OCI-LY3 (cell line): ENCODE measurements at regions not wholly inside any gene's neighbourhood (a gene's known extent, or its start where the extent isn't known, plus 50 kb on each side); places are given as distances from the start of the nearest gene placed in this dataset.

Source experiments
- H2AFZ ChIP-seq: fragments of 200-600, 300-600 bp; shearing (Covaris generic); 2 replicates; pipeline ENCODE4 v1.6.0; 2014; ENCODE audit warnings: antibody characterized with exemption, low read depth, low read length
- H3K27ac ChIP-seq: fragments of 200-600, 300-600 bp; sonication (generic); 2 replicates; pipeline ENCODE4 v1.5.1; 2014; ENCODE audit warnings: mild to moderate bottlenecking, low read length, moderate library complexity, mixed read lengths
- H3K27me3 ChIP-seq: fragments of 200-600, 300-600 bp; sonication (generic); 2 replicates; pipeline ENCODE4 v1.6.1; 2014; ENCODE audit warnings: low read depth, low read length, mixed read lengths
- H3K36me3 ChIP-seq: fragments of 200-600, 300-600 bp; sonication (generic); replicated peaks from 2 replicates; pipeline ENCODE3; 2014; ENCODE audit warnings: low read depth, low read length, mixed read lengths
- H3K4me1 ChIP-seq: fragments of 300-600, 200-600 bp; sonication (generic); 2 replicates; pipeline ENCODE4 v1.6.1; 2014; ENCODE audit warnings: low read length, mixed read lengths
- H3K4me2 ChIP-seq: fragments of 200-600, 300-600 bp; sonication (generic); 2 replicates; pipeline ENCODE4 v1.6.1; 2014; ENCODE audit warnings: low read length, mixed read lengths
- H3K4me3 ChIP-seq: fragments of 300-600, 200-600 bp; sonication (generic); 2 replicates; pipeline ENCODE4 v1.5.1; 2014; ENCODE audit warnings: antibody characterized with exemption, mild to moderate bottlenecking, low read length, moderate library complexity
- H3K79me2 ChIP-seq: fragments of 300-600, 200-600 bp; shearing (Covaris generic); 2 replicates; pipeline ENCODE4 v1.6.1; 2014; ENCODE audit warnings: mild to moderate bottlenecking, low read length, mixed read lengths
- H3K9ac ChIP-seq: fragments of 300-600, 200-600 bp; shearing (Covaris generic); 2 replicates; pipeline ENCODE4 v1.6.0; 2014; ENCODE audit warnings: mild to moderate bottlenecking, low read length, moderate library complexity
- H3K9me3 ChIP-seq: fragments of 200-600, 300-600 bp; shearing (Covaris generic); 2 replicates; pipeline ENCODE4 v1.6.1; 2014; ENCODE audit warnings: low read length, mixed read lengths; ENCODE audit not compliant: insufficient read depth
- H4K20me1 ChIP-seq: fragments of 200-600, 300-600 bp; sonication (generic); 2 replicates; pipeline ENCODE4 v1.6.1; 2016; ENCODE audit warnings: low read length, mixed read lengths; ENCODE audit not compliant: insufficient read depth
- EZH2phosphoT487 ChIP-seq: fragments of 200-600 bp; shearing (Covaris generic); IDR thresholded peaks from 2 replicates; pipeline ENCODE4 v1.6.1; 2018; ENCODE audit warnings: antibody characterized with exemption, mixed run types, low read depth
- TF ChIP-seq, protein P1 (sequence below): fragments of 200-600, 300-600 bp; sonication (generic); IDR thresholded peaks from 2 replicates; pipeline ENCODE4 v1.5.1; 2014; ENCODE audit warnings: antibody characterized with exemption, low read length, low read depth

DNA sequence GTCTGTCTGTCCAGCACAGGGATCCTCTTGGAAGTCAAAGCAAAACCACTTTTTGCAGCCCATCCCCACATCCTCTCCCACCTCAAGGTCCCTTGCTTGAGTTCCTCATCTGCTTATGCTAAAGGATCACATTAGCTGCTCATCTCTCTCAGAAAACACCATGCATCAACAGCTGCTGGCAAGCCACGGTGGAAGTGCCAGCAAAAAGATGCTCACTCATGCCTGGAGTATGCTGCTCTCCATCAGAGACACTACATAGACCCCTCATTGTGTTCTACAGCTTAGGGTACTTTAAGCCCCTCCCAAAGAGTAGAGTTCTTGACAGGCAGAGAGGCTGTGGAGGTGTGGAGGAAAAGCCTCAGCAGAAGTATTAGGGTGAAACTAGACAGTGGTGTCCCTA lies 94.6 kb upstream of the COL8A1 start:
- Histone ChIP-seq H3K4me1 (peaks cover 6% of the 10 kb centered on the region; the same call in 1 of the 2 replicates), H2AFZ (no peak overlapping the region), H3K9ac (no peak overlapping the region), H3K36me3 (no peaks in the 10 kb centered on the region), H3K79me2 (no peaks in the 10 kb centered on the region), H3K27me3 (no peaks in the 10 kb centered on the region), H4K20me1 (no peaks in the 10 kb centered on the region), H3K4me2 (no peak overlapping the region), H3K4me3 (no peak overlapping the region), H3K27ac (no peak overlapping the region), H3K9me3 (no peaks in the 10 kb centered on the region)
- TF ChIP-seq, protein P1, sequence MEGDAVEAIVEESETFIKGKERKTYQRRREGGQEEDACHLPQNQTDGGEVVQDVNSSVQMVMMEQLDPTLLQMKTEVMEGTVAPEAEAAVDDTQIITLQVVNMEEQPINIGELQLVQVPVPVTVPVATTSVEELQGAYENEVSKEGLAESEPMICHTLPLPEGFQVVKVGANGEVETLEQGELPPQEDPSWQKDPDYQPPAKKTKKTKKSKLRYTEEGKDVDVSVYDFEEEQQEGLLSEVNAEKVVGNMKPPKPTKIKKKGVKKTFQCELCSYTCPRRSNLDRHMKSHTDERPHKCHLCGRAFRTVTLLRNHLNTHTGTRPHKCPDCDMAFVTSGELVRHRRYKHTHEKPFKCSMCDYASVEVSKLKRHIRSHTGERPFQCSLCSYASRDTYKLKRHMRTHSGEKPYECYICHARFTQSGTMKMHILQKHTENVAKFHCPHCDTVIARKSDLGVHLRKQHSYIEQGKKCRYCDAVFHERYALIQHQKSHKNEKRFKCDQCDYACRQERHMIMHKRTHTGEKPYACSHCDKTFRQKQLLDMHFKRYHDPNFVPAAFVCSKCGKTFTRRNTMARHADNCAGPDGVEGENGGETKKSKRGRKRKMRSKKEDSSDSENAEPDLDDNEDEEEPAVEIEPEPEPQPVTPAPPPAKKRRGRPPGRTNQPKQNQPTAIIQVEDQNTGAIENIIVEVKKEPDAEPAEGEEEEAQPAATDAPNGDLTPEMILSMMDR, result no peak
- TF ChIP-seq EZH2phosphoT487, result no peak

DNA sequence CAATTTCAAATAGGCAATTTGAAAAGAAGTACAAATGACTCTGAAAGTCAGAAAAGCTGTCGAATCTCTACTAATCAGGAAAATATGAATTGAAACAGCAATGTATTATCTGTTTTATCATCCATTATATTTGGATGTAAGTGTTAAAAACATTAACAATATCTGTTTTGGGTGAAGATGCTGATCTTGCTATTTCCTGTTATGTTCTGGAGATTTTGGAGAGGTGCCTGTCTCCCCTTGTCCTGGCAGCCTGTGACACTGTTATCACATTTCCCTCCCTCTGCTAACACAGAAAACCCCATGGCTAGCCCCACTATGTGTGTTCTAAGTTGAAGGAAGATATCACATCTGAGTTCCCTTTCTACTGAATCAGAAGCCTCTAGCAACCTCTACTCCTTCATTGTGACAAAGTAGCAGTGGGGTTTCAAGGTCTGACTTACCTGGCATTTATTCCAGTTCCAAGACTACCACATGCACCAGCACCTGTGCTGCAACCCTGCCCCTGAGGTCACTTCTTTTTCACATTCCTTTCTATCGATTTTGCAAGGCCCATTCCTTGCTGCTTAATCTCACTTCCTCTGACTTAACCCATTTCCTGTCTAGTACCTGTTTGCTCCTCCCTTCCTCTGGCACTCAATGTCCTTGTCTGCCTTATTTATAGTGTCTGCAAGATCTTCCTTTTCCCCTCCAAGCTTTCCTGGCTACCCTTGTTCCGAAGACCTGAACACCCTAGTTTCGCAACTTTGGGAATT lies 95.5 kb upstream of the COL8A1 start:
- H3K79me2 ChIP-seq, result no peaks in the 10 kb centered on the region
- no peaks in the 10 kb centered on the region for H3K9me3 ChIP-seq
- no peak overlapping the region for H3K4me3 ChIP-seq
- peaks cover 6% of the 10 kb centered on the region; the same call in 1 of the 2 replicates for H3K4me1 ChIP-seq
- peak overlapping the region; percentile 22 for H2AFZ ChIP-seq
- no peak overlapping the region for H3K4me2 ChIP-seq
- no peak overlapping the region for H3K9ac ChIP-seq
- no peaks in the 10 kb centered on the region for H3K36me3 ChIP-seq
- H4K20me1 ChIP-seq, result no peaks in the 10 kb centered on the region
- no peaks in the 10 kb centered on the region for H3K27me3 ChIP-seq
- no peak overlapping the region for H3K27ac ChIP-seq
- TF ChIP-seq, protein P1, result no peak
- TF ChIP-seq EZH2phosphoT487, result no peak

DNA sequence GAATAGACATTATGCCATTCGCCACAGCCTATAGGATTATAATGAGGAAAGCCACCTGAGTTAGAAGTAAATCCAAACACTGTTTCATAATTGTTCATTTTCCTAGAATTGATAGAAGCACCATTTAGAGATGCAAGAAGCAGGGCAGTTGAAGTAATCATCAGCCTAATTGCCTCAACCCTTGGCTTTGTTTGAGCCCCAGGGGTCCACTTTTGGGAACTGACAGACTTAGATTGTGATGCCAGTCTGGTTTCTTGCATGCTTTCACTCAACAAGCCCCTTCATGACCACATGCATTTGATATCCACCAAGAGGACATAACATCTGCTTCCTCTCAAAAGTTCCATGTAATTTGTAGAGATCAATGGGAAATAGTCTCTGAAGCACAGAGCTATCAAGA lies 97.2 kb upstream of the COL8A1 start:
- Histone ChIP-seq H2AFZ (no peak overlapping the region), H3K9me3 (no peaks in the 10 kb centered on the region), H3K27ac (no peak overlapping the region), H3K79me2 (no peaks in the 10 kb centered on the region), H4K20me1 (no peaks in the 10 kb centered on the region), H3K27me3 (no peaks in the 10 kb centered on the region), H3K36me3 (no peaks in the 10 kb centered on the region), H3K4me1 (peaks cover 6% of the 10 kb centered on the region; the same call in 1 of the 2 replicates), H3K4me2 (no peak overlapping the region), H3K4me3 (no peak overlapping the region), H3K9ac (no peak overlapping the region)
- no peak for TF ChIP-seq EZH2phosphoT487
- TF ChIP-seq, protein P1, result no peak

DNA sequence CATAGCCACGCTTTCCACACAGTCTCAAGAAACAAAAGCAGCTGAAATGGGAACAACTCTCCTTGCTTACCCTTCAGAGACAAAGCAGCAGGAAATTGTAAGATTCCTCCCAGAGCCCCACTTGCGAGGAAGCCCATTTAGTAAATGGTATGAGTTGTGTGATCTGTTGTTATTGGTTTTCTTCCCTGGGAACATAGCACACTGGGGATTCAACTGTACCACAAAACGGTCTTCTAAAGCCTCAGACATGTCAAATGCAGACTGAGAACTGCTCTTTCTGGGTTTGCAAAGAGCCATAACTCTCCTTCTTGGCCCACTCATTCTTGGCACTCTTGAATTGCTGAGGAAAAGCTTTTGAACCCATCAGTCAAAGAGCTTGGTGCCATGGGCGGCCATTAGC lies 101.0 kb upstream of the COL8A1 start:
- Histone ChIP-seq H3K79me2 (no peaks in the 10 kb centered on the region), H3K36me3 (no peaks in the 10 kb centered on the region), H3K9ac (no peak overlapping the region), H3K27ac (no peak overlapping the region), H4K20me1 (no peaks in the 10 kb centered on the region), H3K4me2 (no peak overlapping the region), H2AFZ (0 out of 2 replicates have a peak overlapping the region, but pooled peaks have one; percentile 46), H3K4me3 (no peak overlapping the region), H3K27me3 (no peaks in the 10 kb centered on the region), H3K9me3 (no peaks in the 10 kb centered on the region), H3K4me1 (peaks cover 6% of the 10 kb centered on the region)
- no peak for TF ChIP-seq EZH2phosphoT487
- TF ChIP-seq, protein P1, result no peak
